ENCODE measurements at regions not wholly inside any gene's neighbourhood (a gene's known extent, or its start where the extent isn't known, plus 50 kb on each side); places are given as distances from the start of the nearest gene placed in this dataset.

DNA sequence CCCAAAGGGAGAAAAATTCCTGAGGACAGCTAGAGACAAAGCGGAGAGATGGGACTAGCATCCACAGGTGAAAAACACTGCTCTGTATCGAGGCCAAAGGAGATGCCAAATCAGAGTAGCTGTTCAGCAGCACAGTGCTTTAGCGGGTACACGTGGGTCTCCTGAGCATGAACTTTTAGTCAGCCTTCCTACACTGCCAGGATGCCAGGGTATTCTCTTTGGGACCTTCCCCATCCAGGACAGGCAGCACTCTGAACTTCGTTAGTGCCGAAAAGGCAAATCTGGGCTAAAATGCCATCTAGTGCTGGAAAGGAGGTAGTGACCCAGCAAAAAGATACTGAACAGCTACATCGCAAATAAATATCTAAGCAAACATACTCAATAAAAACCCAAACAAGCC, 64.9 kb downstream of the C6orf58 start:
- DNase-seq (ENCODE audit: low read depth) = peak; percentile 6

Data from non-pigmented ciliary epithelial cell (primary cell).